DMS79 treated with DMSO at 0.1 percent for 48 hours (cell line): ENCODE measurements at regions not wholly inside any gene's neighbourhood (a gene's known extent, or its start where the extent isn't known, plus 50 kb on each side); places are given as distances from the start of the nearest gene placed in this dataset.

Experiments used
- DNase-seq: peaks from one replicate; lab custom pipeline; 2025; lab: John Stamatoyannopoulos, UW

GRCh38 chr13:36552334-36552733 is 120.0 kb downstream of the CCNA1 start:
- DNase-seq, result no peak

- DNase-seq, result peak; percentile 95
Measured at GRCh38 chr13:36553491-36553890, 120.3 kb upstream of the SERTM1 start.

- DNase-seq, result no peak
Measured at GRCh38 chr13:36555151-36555986, 118.5 kb upstream of the SERTM1 start.

- peak; percentile 45 for DNase-seq
Measured at GRCh38 chr13:36559375-36559774, 114.4 kb upstream of the SERTM1 start.

- DNase-seq, result no peak
Measured at GRCh38 chr13:36567485-36567884, 106.3 kb upstream of the SERTM1 start.

GRCh38 chr13:36570489-36570888 is 103.3 kb upstream of the SERTM1 start:
- no peak for DNase-seq

GRCh38 chr13:36571444-36571843 is 102.4 kb upstream of the SERTM1 start:
- no peak for DNase-seq

- DNase-seq, result no peak
Measured at GRCh38 chr13:36582977-36583376, 90.8 kb upstream of the SERTM1 start.

- no peak for DNase-seq
Measured at GRCh38 chr13:36599641-36600040, 74.2 kb upstream of the SERTM1 start.

GRCh38 chr13:36601186-36601585 is 72.6 kb upstream of the SERTM1 start:
- no peak for DNase-seq

- no peak for DNase-seq
Measured at GRCh38 chr13:36606060-36606459, 67.8 kb upstream of the SERTM1 start.

GRCh38 chr13:36608474-36608873 is 65.3 kb upstream of the SERTM1 start:
- DNase-seq, result no peak

GRCh38 chr13:36612230-36612629 is 61.6 kb upstream of the SERTM1 start:
- DNase-seq, result no peak

- DNase-seq, result peak; percentile 28
Measured at GRCh38 chr13:36616706-36617105, 57.1 kb upstream of the SERTM1 start.

- DNase-seq, result no peak
Measured at GRCh38 chr13:36619535-36619934, 54.3 kb upstream of the SERTM1 start.
